ENCODE measurements at regions not wholly inside any gene's neighbourhood (a gene's known extent, or its start where the extent isn't known, plus 50 kb on each side); places are given as distances from the start of the nearest gene placed in this dataset.

GRCh38 chr9:16271967-16272366, 598.5 kb downstream of the BNC2 start:
- no peak for TF ChIP-seq CTCF (conservative IDR thresholded peaks at IDR 0.05)
- no peak for DNase-seq (ENCODE audit: low read depth, low spot score)
- peaks cover 21% of the 10 kb centered on the region for H3K4me1 Mint-ChIP-seq
- no peaks in the 10 kb centered on the region for H3K27me3 Mint-ChIP-seq (ENCODE audit: low read depth)
- H3K27ac Mint-ChIP-seq (ENCODE audit: unreplicated experiment), result no peak overlapping the region
- H3K4me3 Mint-ChIP-seq, result no peak overlapping the region
- H3K36me3 Mint-ChIP-seq (ENCODE audit: low read depth), result peaks cover 2% of the 10 kb centered on the region
- H3K9me3 Mint-ChIP-seq, result peaks cover 3% of the 10 kb centered on the region

GRCh38 chr9:16272776-16273175, 597.7 kb downstream of the BNC2 start:
- H3K27ac Mint-ChIP-seq (ENCODE audit: unreplicated experiment), result no peak overlapping the region
- peaks cover 2% of the 10 kb centered on the region for H3K36me3 Mint-ChIP-seq (ENCODE audit: low read depth)
- H3K9me3 Mint-ChIP-seq, result peaks cover 3% of the 10 kb centered on the region
- TF ChIP-seq CTCF (conservative IDR thresholded peaks at IDR 0.05), result no peak
- H3K4me3 Mint-ChIP-seq, result no peak overlapping the region
- DNase-seq (ENCODE audit: low read depth, low spot score), result no peak
- H3K27me3 Mint-ChIP-seq (ENCODE audit: low read depth), result no peaks in the 10 kb centered on the region
- peaks cover 20% of the 10 kb centered on the region for H3K4me1 Mint-ChIP-seq

- Mint-ChIP-seq H3K36me3 (ENCODE audit: low read depth) (peaks cover 2% of the 10 kb centered on the region), H3K27me3 (ENCODE audit: low read depth) (no peaks in the 10 kb centered on the region), H3K4me3 (no peak overlapping the region), H3K9me3 (peaks cover 3% of the 10 kb centered on the region), H3K4me1 (peaks cover 15% of the 10 kb centered on the region), H3K27ac (ENCODE audit: unreplicated experiment) (peak overlapping the region; percentile 4)
- DNase-seq (ENCODE audit: low read depth, low spot score), result no peak
- TF ChIP-seq CTCF (conservative IDR thresholded peaks at IDR 0.05), result no peak
Measured at GRCh38 chr9:16275795-16276624, 594.5 kb downstream of the BNC2 start.

GRCh38 chr9:16276866-16277265, 593.6 kb downstream of the BNC2 start:
- peaks cover 3% of the 10 kb centered on the region for H3K9me3 Mint-ChIP-seq
- no peak for DNase-seq (ENCODE audit: low read depth, low spot score)
- H3K4me1 Mint-ChIP-seq, result peaks cover 15% of the 10 kb centered on the region
- H3K27me3 Mint-ChIP-seq (ENCODE audit: low read depth), result no peaks in the 10 kb centered on the region
- H3K4me3 Mint-ChIP-seq, result no peak overlapping the region
- peak overlapping the region; percentile 43 for H3K27ac Mint-ChIP-seq (ENCODE audit: unreplicated experiment)
- no peak for TF ChIP-seq CTCF (conservative IDR thresholded peaks at IDR 0.05)
- H3K36me3 Mint-ChIP-seq (ENCODE audit: low read depth), result peaks cover 2% of the 10 kb centered on the region

GRCh38 chr9:16277471-16277960, 593.0 kb downstream of the BNC2 start:
- Mint-ChIP-seq H3K4me3 (no peak overlapping the region), H3K27me3 (ENCODE audit: low read depth) (no peaks in the 10 kb centered on the region), H3K36me3 (ENCODE audit: low read depth) (peaks cover 2% of the 10 kb centered on the region), H3K9me3 (peaks cover 3% of the 10 kb centered on the region), H3K4me1 (peaks cover 15% of the 10 kb centered on the region), H3K27ac (ENCODE audit: unreplicated experiment) (peak overlapping the region; percentile 35)
- no peak for DNase-seq (ENCODE audit: low read depth, low spot score)
- TF ChIP-seq CTCF (conservative IDR thresholded peaks at IDR 0.05), result no peak

Data from neural crest cell (in vitro differentiated cells).